Colonic mucosa (tissue), 4 donors: ENCODE measurements at regions not wholly inside any gene's neighbourhood (a gene's known extent, or its start where the extent isn't known, plus 50 kb on each side); places are given as distances from the start of the nearest gene placed in this dataset.

Source experiments
- DNase-seq: peaks from one replicate; pipeline ENCODE4 v3.0.0-alpha.2; 2020
- H3K27ac ChIP-seq: fragments of 200-600 bp; one replicate; pipeline ENCODE4 v1.8.0; 2021
- H3K27me3 ChIP-seq: fragments of 200-600 bp; one replicate; pipeline ENCODE4 v1.8.0; 2021
- H3K36me3 ChIP-seq: fragments of 200-600 bp; one replicate; pipeline ENCODE4 v1.8.0; 2021
- H3K4me1 ChIP-seq: fragments of 200-600 bp; one replicate; pipeline ENCODE4 v1.8.0; 2021; ENCODE audit warnings: mild to moderate bottlenecking
- H3K4me3 ChIP-seq: fragments of 200-600 bp; one replicate; pipeline ENCODE4 v1.8.0; 2021
- H3K9ac ChIP-seq, 2 donors: one replicate each; pipeline ENCODE4 v1.7.0; 2013; ENCODE audit warnings: control low read depth in 2 of 2, low read depth in 2 of 2, low read length in 2 of 2
- H3K9me3 ChIP-seq: fragments of 200-600 bp; one replicate; pipeline ENCODE4 v1.8.0; 2021
- CTCF ChIP-seq: fragments of 200-600 bp; IDR thresholded peaks from one replicate; pipeline ENCODE4 v1.8.0; 2022; ENCODE audit warnings: antibody characterized with exemption, mild to moderate bottlenecking
- intact Hi-C: fragments of 100-400 bp; cut with DNase I; formaldehyde crosslinking; loops from one replicate; pipeline ENCODE4 v1.14.1; 2022
- donor health status: healthy.
- donor health status: DM: no; HTN: no; CAD: no.
- donor health status: DM: no; HTN: no; CAD: no.

GRCh38 chr1:194164755-194165154 lies 978.3 kb upstream of the B3GALT2 start:
- H3K36me3 ChIP-seq = no peaks in the 10 kb centered on the region
- H3K9me3 ChIP-seq = no peaks in the 10 kb centered on the region
- DNase-seq = no peak
- no peaks in the 10 kb centered on the region for H3K4me1 ChIP-seq
- no peak overlapping the region for H3K9ac ChIP-seq
- H3K27me3 ChIP-seq = no peaks in the 10 kb centered on the region
- H3K27ac ChIP-seq = no peak overlapping the region
- intact Hi-C loops = no loop called here
- no peak overlapping the region for H3K4me3 ChIP-seq
- no peak for TF ChIP-seq CTCF

- intact Hi-C loops = no loop called here
- no peak overlapping the region for H3K9ac ChIP-seq
- no peaks in the 10 kb centered on the region for H3K4me1 ChIP-seq
- no peak overlapping the region for H3K4me3 ChIP-seq
- no peaks in the 10 kb centered on the region for H3K9me3 ChIP-seq
- H3K27ac ChIP-seq = no peak overlapping the region
- TF ChIP-seq CTCF = no peak
- no peak for DNase-seq
- no peaks in the 10 kb centered on the region for H3K36me3 ChIP-seq
- no peaks in the 10 kb centered on the region for H3K27me3 ChIP-seq
Measured at GRCh38 chr1:194161591-194161990, 975.2 kb upstream of the B3GALT2 start.

GRCh38 chr1:194159941-194160340 lies 973.5 kb upstream of the B3GALT2 start:
- no peak overlapping the region for H3K27ac ChIP-seq
- intact Hi-C loops = no loop called here
- no peaks in the 10 kb centered on the region for H3K27me3 ChIP-seq
- H3K9ac ChIP-seq = no peak overlapping the region
- no peak for TF ChIP-seq CTCF
- no peaks in the 10 kb centered on the region for H3K9me3 ChIP-seq
- no peaks in the 10 kb centered on the region for H3K36me3 ChIP-seq
- no peaks in the 10 kb centered on the region for H3K4me1 ChIP-seq
- no peak overlapping the region for H3K4me3 ChIP-seq
- no peak for DNase-seq

GRCh38 chr1:194155962-194156361 lies 969.5 kb upstream of the B3GALT2 start:
- intact Hi-C loops = no loop called here
- H3K36me3 ChIP-seq = no peaks in the 10 kb centered on the region
- TF ChIP-seq CTCF = no peak

GRCh38 chr1:194151056-194151455 lies 964.6 kb upstream of the B3GALT2 start:
- H3K27me3 ChIP-seq = no peaks in the 10 kb centered on the region
- H3K9me3 ChIP-seq = no peaks in the 10 kb centered on the region
- no peak for TF ChIP-seq CTCF
- H3K27ac ChIP-seq = no peak overlapping the region
- H3K4me1 ChIP-seq = no peaks in the 10 kb centered on the region
- no peaks in the 10 kb centered on the region for H3K36me3 ChIP-seq
- H3K4me3 ChIP-seq = no peak overlapping the region
- intact Hi-C loops = no loop called here
- no peak overlapping the region for H3K9ac ChIP-seq
- DNase-seq = no peak

More at GRCh38 chr1:194155962-194156361, 969.5 kb upstream of the B3GALT2 start:
- Histone ChIP-seq H3K9ac (no peak overlapping the region), H3K27me3 (no peaks in the 10 kb centered on the region), H3K9me3 (no peaks in the 10 kb centered on the region), H3K4me1 (no peaks in the 10 kb centered on the region), H3K27ac (no peak overlapping the region), H3K4me3 (no peak overlapping the region)
- no peak for DNase-seq

- H3K27ac ChIP-seq = no peak overlapping the region
- no peak for TF ChIP-seq CTCF
- H3K9ac ChIP-seq = no peak overlapping the region
- H3K9me3 ChIP-seq = no peaks in the 10 kb centered on the region
- intact Hi-C loops = no loop called here
- no peak for DNase-seq
- no peak overlapping the region for H3K4me3 ChIP-seq
- H3K27me3 ChIP-seq = no peaks in the 10 kb centered on the region
- H3K36me3 ChIP-seq = no peaks in the 10 kb centered on the region
- H3K4me1 ChIP-seq = no peaks in the 10 kb centered on the region
Measured at GRCh38 chr1:194150242-194150641, 963.8 kb upstream of the B3GALT2 start.
